NOMO-1 (cell line): ENCODE measurements at regions not wholly inside any gene's neighbourhood (a gene's known extent, or its start where the extent isn't known, plus 50 kb on each side); places are given as distances from the start of the nearest gene placed in this dataset.
A peak's percentile ranks its signal among the peaks of the same experiment; 100 is the strongest.
"Not testable (repeated sequence)": the region's sequence is repeated elsewhere in the genome, so short reads cannot be mapped to it uniquely, and the experiment has no call there.

Experiments
- DNase-seq, 2 experiments: peaks; one replicate each; lab custom pipeline; 2025; ENCODE audit not compliant: unreplicated experiment in 2 of 2; lab: John Stamatoyannopoulos, UW

DNA sequence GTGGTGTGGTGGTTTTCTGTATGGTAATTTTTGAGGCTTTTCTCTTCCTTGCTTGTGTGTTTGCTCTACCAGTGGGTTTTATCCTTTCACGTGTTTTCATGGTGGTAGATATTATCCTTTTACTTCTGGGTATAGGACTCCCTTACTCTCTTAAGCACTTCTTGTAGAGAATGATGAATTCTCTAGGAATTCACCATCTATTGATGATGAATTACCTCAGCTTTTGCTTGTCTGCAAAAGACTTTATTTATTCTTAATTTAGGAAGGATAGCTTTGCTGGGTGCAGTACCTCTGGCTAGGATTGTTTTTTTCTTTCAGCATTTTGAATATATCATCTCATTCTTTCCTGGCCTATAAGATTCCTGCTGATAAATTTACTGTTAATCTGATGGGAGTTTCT, 415.3 kb downstream of the PDGFC start:
- DNase-seq = no peak

GRCh38 chr4:156553659-156554058, 417.9 kb downstream of the PDGFC start:
- DNase-seq = peak; percentile 12 to 43

GRCh38 chr4:156547891-156548290, 423.7 kb downstream of the PDGFC start:
- no peak for DNase-seq

DNA sequence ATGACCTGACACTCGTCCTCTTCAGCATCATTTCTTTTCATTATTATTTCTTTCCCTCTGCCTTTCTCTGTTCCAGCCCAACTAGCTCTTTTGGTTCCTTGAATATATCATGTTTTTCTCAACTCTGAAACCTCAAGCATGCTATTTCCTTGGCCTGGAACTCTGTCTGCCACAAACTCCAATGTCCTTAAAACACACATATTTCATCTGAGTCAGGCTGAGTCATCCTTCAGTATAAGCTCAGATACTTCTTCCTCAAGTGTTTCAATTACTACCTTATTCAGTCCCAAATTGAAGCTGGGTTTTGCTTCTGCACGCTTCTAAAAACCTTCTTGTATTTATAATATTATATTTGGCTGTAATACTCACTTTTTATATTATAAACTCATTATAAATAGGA, 424.2 kb downstream of the PDGFC start:
- DNase-seq = peak in 1 of 2 experiments; percentile 21

GRCh38 chr4:156545003-156545785, 426.4 kb downstream of the PDGFC start:
- no peak for DNase-seq

GRCh38 chr4:156539376-156539775, 432.2 kb downstream of the PDGFC start:
- no peak for DNase-seq

GRCh38 chr4:156538651-156539257, 432.8 kb downstream of the PDGFC start:
- DNase-seq = no peak

GRCh38 chr4:156538210-156538609, 433.4 kb downstream of the PDGFC start:
- no peak for DNase-seq

DNA sequence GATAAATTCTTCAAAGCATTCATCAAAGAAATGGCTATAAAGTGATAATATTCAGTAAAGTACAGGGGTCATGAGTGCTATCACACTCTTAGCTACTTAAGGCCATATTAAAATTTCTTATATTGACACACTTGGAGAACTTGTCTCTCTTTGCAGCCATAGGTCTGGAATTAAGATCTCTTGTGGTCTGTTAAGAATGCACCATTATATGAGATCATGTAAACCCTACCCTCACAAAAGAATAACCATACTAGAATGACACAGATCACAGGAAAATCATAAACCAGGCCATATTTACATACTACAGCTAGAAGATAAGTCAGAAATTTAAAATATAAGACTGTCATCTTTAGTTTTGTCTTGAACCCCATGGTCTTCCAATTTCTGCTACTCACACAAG, 434.3 kb downstream of the PDGFC start:
- DNase-seq = no peak

GRCh38 chr4:156536661-156537060, 434.9 kb downstream of the PDGFC start:
- DNase-seq = no peak

DNA sequence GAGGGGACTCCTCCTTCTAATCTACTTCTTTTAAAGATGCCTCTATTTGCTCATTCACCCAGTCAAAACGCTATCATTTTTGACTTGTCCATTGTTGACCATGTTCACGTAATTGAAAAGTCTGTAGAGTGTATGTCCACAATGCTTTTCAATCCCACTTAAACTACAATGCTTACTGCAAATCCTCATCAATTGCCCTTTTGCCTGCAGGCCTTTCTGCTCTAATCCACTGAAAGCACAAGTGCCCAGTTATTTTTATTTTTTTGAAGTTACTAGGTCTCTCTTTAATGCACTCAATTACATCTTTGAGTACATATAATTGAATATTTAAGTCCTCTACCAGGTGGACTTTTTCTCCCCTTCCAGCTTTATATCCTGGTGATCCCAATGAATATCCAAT, 437.4 kb downstream of the PDGFC start:
- DNase-seq = no peak

GRCh38 chr4:156528216-156528615, 443.4 kb downstream of the PDGFC start:
- no peak for DNase-seq

- DNase-seq = no peak
These were observed 444.2 kb downstream of the PDGFC start for GRCh38 chr4:156527237-156527993.

GRCh38 chr4:156523991-156524390, 447.6 kb downstream of the PDGFC start:
- DNase-seq = no peak

- no peak for DNase-seq
These were observed 448.1 kb downstream of the PDGFC start for GRCh38 chr4:156523492-156523891.

- DNase-seq = no peak
These were observed 450.0 kb downstream of the PDGFC start for GRCh38 chr4:156521631-156522030.

DNA sequence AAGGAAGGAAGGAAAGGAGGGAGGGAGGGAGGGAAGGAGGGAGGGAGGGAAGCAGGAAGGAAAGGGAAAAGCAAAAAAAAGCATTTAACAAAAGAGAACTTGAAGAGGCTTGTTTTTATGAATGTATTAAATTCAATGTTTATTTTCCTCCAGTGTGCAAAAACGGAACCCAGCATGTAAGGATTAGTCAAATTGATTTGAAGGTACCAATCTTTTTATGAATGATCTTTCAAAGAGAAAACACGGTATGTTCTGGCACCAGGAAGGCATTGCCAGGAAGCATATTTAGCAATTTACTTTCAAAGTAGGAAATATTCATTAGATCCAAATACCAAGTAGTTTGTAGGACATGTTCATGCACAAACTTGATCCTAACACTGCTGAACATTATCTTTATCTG, 453.6 kb downstream of the PDGFC start:
- no peak for DNase-seq

DNA sequence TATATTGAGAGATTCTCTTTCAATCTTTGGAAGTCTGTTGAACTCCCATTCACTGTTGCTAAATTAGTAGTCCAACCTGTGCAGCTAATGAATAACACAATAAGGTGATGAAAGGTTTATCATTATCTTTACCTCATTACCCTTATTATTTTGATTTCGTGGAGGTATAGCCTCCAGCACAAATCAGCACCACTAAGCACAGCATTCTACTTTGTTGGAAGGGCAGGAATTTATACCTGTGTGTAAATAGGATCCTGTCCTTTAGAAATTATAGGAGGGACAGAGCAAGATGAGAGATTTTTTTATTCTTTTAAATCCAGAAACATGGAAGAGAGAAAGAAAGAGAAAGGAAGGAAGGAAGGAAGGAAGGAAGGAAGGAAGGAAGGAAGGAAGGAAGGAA, 454.1 kb downstream of the PDGFC start:
- no peak for DNase-seq

GRCh38 chr4:156516698-156517097, 454.9 kb downstream of the PDGFC start:
- no peak for DNase-seq

DNA sequence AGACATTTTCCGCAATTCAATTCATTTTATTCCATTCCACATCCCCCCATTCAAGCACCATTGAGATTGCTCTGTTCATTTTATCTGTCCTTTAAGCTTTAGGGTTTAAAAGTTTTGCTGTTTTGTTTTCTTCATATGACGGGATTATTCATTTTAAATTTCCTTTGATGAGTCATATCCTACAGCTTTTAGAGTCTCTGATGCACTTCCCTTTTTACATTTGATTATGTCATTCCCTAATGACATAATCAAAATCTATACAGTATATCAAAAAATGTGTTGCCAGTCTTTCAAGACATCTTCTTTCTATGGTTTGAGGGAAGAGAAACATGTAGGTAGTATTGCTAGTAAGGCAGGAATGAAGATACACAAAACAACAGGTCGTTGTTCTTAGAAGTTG, 456.3 kb downstream of the PDGFC start:
- DNase-seq = peak in 1 of 2 experiments; percentile 27

DNA sequence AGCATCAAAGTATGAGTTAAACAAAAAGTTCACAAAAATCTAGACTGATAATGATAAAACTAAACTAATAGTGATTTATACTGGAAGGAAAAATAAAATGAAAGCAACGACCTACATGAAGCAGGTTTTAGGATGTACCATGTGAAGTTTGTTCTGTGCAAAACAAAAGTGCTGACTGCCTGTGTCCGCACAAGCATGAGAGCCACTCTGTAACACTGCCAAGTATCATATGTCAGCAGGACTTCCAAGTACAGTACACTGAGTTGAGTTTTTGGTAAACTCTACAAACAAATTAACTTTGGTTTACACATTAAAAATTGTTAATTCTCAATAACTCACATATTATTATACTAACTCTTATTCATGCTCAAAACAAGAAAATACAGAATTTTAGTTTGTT, 459.0 kb downstream of the PDGFC start:
- no peak for DNase-seq

- not testable (repeated sequence) for DNase-seq
These were observed 461.7 kb downstream of the PDGFC start for GRCh38 chr4:156509921-156510320.
